ENCODE measurements at regions not wholly inside any gene's neighbourhood (a gene's known extent, or its start where the extent isn't known, plus 50 kb on each side); places are given as distances from the start of the nearest gene placed in this dataset.

DNA sequence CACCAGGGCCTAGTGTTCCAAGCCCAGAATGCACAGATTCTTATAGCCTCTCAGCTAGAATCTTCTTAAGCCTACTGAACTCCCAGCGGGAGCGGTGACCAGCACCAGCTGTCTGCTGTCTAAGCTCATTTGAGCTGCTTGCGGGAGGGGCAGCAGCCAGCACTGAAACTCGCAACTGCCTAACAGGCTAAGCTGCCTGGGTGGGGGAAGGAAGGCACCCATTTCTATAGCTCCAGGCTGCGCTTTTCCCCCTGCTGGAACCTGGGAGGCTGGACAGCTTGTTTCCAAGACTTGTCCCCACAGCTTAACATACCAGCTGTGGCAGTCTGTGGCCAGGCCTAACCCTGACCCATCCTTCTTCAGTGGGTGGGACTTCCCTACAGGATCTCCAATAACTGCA, 512.9 kb downstream of the EFNA5 start:
- TF ChIP-seq CTCF (IDR thresholded peaks at IDR 0.05; ENCODE audit: insufficient read depth, low read depth, low read length), result no peak
- TF ChIP-seq EZH2 (IDR thresholded peaks at IDR 0.05; ENCODE audit: insufficient read depth, low read length), result no peak

Data from astrocyte (in vitro differentiated cells and primary cell).